ENCODE measurements at regions not wholly inside any gene's neighbourhood (a gene's known extent, or its start where the extent isn't known, plus 50 kb on each side); places are given as distances from the start of the nearest gene placed in this dataset.

- no peak for TF ChIP-seq POLR2A (IDR thresholded peaks at IDR 0.05)
- peak; percentile 22 to 60 (median 44) for TF ChIP-seq CTCF (IDR thresholded peaks at IDR 0.05)
Observed at GRCh38 chr1:81414488-81415015, 386.2 kb upstream of the ADGRL2 start.

All from prostate gland (tissue), 2 donors.